NK-92 treated with Interleukin-12 subunit alpha and Interleukin-12 subunit beta, amount 100 ng/mL, for 24 hours (cell line): ENCODE measurements at regions not wholly inside any gene's neighbourhood (a gene's known extent, or its start where the extent isn't known, plus 50 kb on each side); places are given as distances from the start of the nearest gene placed in this dataset.
"Not testable (repeated sequence)": the region's sequence is repeated elsewhere in the genome, so short reads cannot be mapped to it uniquely, and the experiment has no call there.

Experiments
- DNase-seq: peaks from one replicate; lab custom pipeline; 2025; lab: John Stamatoyannopoulos, UW

DNA sequence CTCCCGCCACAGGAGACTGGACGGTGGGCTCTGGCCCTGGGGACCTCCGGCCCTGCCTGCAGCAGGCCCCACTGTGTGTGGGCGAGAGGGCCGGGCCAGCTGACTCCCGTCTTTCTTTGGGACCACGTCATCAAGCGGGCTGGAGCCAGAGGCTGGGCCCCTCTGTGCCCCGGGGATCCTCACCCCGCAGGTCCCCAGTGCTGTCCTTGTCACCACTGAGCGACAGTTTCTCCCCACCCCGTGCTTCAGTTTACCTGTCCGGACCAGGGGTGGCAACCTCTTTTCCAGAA lies 181.9 kb upstream of the ZNF469 start:
- DNase-seq, result no peak

DNA sequence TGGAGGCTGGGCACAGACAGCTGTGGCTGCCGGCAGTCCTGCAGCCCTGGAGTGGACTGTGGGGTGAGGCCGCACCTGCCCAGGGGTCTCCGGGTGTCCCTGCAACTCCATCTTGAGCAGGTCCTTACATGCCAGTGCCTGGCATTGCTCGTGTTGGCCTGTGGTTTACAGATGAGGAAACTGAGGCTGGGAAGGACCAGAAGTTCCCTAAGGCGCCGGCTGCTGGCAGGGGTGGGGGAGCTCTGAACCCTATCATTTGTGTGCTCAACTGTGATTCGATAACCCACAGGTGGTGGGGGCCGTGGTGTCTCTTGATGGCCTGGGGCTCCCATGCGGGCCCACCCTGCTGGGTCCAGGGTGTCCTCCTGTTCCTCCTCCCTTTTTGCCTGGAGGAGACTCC lies 181.1 kb upstream of the ZNF469 start:
- DNase-seq, result not testable (repeated sequence)

DNA sequence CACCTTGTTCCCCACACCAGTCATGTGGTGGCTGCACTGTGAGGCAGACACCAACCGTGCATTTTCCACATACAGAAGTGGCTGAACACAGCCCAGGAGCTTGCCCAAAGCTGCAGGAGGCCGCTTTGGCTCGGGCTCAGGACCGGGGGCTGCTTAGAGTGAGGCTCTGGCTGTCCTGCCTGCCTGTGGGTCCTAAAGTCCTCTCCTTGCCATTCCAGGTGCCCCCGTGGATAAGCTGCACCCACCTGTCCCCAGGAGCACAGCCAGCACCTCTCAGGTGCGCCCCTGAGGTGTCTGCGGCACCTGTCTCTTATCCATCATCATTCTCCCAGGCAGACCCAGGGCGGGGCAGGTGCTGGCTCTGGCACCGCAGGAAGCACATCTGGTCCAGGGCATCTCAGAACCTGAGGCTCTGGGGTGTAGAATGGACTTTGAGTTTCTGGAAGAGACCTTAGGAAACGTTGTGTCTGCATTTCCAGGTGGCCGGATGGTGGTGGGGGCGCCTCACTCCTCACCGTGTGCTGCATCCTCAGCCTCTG lies 180.5 kb upstream of the ZNF469 start:
- DNase-seq, result no peak

DNA sequence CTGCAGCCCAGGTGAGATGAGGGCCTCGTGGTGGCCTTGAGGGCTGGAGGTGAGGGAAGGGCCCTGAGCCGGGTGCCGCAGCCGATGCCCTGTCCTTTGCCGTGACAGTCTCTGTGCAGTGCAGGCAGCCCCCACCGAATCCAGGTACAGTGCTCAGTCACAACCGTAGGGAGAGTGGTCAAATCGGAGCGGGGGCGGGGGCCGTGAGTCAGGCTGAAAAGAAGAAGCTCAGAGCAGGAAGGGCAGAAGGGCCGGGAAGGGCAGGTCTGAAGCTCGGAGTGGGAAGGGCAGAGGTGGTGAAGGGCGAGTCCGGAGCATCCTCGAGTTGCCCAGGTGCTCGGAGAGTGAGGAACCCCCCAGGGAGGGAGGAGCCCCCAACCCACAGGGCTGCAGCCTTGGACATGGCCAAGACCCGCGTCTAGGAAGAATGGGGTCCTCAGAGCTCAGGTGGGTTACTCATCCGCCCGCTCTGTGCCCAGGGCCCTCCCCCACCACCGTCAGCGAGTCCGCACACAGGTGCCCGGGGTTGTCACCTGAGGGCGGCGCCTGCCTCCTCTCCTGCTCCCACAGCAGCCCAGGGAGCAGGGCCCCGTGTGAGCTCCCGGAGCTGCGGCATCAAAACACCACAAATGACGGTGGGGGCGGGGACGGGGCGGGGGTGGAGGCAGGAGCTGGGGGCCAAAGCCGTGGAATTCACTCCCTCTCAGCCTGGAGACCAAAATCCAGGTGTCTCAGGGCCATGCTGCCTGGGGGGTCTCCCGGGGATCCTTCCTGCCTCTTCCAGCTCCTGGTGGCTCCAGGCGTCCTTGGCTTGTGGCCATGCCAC lies 179.7 kb upstream of the ZNF469 start:
- DNase-seq, result not testable (repeated sequence)

DNA sequence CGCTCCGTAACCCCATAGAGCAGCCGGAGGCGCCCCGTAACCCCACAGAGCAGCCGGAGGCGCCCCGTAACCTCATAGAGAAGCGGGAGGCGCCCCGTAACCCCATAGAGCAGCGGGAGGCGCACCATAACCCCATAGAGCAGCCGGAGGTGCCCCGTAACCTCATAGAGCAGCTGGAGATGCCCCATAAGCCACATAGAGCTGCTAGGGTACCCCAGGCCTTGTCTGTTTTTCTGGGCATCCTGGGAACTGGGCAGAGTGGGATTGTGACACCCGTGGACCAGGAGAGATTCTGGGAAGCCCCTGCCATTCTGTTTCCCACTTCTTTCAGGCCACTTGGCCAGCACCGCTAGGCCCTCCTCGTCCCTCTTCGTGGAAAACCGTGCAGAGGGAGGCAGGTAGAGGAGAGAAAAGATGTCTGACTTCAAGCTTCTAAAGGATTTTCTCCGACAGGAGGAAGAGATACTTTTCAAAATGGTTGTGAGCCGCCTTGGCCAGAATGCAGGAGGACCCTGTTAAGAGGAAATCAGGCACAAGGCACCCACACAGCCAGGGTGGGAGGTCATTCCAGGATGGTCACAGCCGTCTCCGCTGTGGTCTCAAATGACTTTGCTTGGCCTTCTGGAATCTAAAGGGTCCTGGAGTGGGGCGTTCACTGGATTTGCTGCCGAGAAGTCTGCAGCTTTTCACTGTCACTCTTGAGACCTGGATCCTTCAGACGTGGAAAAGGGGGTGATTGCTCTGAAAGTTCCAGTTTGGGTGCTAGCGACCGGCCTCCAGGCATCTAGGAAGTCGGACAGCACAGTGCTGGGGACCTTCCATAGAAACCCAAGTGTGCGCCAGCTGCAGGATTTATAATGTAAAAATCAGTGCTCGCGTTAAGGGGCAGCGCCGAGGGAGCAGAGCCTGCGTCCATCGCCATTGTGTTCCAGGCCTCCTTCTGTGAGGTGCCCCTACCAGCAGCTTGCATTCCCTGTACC lies 178.3 kb upstream of the ZNF469 start:
- DNase-seq, result not testable (repeated sequence)

DNA sequence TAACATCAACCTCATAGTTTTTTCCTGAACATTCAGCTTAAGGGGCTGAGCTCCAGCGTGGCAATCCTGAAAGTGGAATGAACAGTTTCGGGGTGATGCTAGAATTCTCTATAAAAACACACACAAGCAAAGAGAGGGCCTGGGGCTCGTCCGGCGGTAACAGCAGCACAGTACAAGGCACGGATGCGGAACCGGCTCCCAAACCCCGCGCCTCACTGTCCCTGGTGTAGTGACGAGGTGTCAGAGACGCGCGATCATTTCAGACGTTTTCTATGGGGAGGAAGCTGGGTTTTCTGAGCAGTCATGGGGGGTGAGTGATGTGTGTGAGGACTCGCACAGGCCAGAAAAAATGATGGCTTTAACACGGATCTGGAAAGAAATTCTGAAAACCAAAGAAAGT lies 177.3 kb upstream of the ZNF469 start:
- not testable (repeated sequence) for DNase-seq

DNA sequence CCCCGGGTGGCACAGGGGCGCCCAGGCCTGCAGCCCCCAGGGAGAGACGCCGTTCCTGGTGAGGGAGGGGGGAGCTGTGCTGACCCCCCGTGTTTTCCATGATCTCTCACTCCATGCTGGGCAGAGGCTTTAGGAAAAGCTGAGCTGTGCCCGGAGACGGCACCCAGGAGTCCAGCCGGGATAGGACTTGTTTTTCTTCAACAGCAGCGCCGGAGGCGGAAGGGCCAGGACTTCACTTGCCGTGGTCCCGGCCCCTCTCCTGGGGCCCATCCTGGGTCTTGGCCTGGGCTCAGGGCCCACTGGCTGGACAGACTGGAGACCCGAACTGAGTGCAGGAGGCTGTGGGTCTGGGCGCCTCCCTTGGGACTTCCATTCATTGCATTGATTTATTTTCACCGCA lies 176.8 kb upstream of the ZNF469 start:
- DNase-seq, result not testable (repeated sequence)

DNA sequence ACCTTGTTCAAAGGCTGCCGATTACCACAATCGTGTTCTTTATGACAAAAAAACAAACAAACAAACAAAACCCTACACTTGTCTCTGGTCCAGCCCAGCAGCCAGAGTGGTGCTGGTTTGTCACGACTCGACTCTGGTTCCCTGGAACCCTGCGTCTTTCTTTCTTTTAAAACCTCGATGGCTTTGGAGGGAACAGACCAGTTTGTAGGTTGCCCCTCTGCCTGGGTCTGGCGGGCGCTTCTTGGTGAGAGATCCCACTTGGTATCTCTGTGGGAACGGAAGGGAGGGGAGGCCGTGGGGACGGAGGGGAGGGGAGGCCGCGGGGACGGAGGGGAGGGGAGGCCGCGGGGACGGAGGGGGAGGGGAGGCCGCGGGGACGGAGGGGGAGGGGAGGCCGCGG lies 176.2 kb upstream of the ZNF469 start:
- DNase-seq, result not testable (repeated sequence)

DNA sequence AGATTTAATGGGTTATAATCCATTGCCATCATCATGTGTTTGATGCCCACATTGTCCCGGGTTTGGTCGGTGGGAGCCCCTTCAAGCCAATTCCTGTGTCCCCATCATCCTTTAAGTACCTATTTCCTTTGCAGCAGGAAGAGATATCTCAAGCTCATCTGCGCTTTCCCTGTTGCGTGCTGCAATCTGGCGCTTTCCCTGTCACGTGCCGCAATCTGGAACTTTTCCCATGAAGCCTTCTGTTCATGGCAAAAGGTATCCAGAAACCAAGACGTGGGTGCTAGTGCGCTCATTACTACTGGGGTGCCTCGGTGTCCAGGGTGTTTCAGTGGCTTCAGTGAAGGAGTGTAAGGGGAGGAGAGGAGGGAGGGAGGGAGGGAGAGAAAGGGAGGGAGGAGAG lies 174.6 kb upstream of the ZNF469 start:
- DNase-seq, result no peak

DNA sequence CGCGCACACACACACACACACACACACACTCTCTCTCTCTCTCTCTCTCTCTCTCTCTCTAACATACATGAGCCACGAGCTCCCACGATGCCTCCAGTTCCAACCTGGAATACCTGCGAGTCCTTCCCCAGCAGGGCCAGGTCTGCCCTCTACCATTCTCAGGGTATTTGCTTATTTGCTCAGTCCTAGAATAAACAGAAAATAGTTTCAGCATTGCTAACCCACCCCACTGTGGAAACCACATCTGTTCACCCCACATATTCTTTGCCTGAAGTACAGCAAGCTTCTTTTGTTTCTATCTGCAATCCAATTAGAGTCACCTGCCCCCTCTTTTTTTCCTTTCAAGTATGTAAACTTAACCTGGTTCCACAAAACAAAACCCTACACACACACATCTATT lies 174.0 kb upstream of the ZNF469 start:
- not testable (repeated sequence) for DNase-seq

DNA sequence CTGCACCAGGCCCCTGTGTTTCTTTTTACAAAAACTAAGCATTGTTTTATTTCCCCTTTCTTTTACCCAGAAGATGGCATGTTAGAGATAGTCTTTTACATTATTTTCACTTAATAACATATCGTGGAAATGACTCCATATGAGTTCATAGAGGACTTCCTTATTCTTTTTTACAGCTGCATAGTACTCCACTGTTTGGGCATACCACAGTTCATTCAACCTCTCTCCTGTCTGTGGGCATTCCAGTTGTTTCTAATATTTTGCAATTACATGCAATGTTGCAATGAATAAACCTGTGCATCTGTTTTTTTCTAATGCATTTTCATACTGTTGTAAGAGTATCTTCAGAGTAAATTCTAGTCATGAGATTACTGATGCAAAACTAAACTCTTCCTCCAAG lies 173.2 kb upstream of the ZNF469 start:
- not testable (repeated sequence) for DNase-seq

DNA sequence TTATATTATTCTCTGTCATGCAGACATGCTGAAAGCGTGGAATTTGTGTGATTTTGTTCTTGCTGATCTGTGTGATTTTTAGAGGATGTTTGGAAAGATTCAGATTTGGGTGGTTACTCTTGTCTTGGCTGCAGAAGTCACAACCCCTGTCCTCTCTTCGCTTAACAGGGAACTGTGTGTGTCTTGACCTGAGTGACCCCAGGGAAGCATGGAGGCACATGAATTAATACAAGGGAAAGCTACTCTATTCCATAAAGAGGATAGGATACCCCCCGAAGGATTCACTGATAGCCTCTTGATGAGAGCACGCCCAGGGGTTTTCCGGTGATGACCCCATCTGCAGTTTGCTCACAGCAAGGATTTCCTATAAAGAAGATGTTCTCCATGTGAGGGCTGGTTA lies 168.8 kb upstream of the ZNF469 start:
- not testable (repeated sequence) for DNase-seq

DNA sequence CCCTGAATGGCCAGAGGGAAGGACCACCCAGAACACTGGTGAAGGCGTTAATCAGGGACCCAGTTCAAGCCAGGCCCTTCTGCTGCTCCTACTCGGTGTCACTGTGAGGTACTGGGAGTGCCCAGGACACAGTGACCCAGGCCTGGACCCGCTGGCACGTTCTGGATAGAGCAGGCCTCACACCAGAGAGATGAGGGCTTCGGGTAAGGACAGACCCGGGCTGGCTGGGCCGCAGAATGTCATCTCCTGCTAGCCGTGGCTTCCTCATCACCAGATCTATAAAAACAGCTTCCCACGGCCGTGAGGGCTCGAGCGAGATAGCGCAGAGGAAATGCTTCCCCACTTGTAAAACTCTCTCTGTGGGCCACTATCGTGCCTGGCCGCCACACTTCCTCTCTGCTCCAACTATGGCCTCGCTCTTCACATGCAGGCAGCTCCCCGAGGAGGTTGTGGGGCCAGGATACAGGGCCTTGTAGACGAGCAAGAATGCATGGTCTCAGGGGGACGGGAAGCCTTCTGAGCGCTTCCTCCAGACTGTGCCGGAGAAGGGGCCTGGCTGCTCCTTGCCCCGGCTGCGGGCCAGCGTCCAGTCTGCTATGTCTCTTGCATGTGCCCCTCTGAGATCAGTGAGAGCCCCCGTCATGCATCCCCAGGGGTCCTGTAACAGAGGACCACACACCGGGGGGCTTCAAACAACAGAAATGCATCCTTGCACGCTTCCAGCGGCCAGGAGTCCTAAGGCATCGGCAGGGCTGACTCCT lies 161.6 kb upstream of the ZNF469 start:
- DNase-seq, result not testable (repeated sequence)

DNA sequence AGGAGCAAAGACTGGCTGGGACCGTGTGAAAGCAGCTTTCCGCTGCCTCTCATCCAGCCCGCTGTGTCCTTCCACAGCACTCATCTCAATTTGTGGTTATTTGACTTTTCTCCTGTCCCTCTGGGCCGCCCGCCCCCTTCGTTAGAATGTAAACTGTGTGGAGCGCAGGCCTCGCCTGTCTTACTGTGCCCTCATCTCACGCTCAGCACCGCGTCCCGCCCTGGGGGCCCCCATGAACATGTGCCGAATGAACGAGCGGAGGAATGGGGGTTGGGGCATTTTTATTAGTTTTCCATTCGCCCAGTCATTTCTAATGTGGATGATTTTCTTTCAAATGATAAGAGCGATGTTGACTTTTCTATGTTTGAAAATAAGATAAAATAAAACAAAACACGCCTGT lies 159.1 kb upstream of the ZNF469 start:
- DNase-seq, result not testable (repeated sequence)

DNA sequence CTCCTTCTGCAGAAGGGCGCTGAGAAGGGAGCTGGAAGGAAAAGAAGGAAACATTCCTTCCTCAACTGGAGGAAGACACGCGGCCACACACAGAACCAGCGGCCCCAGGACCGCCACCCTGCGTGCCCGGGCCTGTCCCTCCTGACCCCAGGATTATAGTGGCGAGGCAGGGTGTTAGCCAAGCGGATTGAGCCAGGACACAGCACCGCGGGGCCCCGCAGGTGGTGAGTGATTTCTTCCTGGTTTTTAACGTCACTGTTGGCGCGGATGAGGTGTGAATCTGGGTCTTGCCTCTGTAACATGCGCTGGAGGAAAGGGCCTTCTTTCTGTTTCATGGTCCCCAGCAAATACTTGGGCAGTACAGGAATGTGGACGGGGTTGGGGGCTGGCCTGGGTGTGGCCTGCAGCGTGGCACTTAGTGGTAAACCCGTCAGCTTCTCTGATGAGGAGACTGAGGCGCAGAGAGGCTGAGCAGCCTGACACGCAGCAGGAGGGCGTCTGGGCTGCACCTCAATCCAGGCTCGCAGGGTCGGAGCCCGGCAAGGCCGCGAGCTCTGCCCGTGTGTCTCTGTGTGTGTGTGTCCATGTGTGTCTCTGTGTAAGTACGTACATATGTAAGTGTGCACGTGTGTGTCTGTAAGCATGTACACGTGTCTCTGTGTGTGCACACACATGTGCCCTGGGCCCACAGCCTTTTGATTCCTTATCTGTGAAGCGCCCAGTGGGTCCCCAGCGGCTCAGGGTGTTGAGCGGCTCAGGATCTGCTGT lies 158.4 kb upstream of the ZNF469 start:
- DNase-seq, result not testable (repeated sequence)

DNA sequence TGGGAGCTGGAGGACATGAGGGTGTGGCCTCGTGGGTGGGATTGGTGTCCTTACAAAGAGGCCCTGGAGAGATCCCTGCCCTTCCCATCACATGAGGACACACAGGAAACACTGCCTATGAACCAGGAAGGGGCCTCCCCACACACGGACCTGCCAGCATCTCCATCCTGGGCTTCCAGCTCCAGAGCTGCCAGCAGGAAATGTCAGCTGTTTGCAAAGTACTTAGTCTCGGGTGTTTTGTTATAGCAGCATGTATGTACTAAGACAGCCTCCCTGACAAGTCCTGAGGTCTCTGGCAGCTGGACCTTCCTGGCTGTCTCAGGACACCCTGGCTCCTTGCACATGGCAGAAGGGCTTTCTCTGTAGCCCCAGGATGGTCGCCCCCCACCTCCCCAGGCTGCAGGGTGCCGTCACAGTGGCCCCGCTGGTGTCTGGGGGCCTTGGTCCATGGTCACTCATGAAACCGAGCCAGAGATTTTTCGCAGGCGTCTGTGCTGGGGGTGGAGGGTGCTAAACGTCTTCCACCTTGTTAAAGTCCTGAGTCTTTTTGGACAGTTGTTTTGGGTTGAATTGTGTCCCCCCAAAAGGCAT lies 157.0 kb upstream of the ZNF469 start:
- DNase-seq, result not testable (repeated sequence)

DNA sequence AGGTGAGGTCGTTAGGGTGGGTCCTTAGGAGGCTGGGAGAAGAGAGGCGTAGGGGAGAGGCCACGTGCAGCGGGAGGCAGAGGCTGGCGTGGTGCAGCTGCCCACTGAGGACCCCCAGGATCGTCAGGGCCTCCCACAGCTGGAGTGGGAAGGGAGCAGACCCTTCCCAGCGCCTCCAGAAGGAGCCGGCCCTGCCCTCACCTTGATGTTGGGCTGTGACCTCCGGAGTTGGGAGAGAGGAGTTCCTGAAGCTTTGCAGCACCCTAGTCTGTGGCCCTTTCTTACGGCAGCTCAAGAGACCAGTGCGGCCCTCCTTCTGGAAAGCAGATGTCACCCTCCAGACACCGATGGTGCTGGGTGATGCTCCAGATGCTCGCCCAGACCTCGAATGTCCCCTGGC lies 156.5 kb upstream of the ZNF469 start:
- not testable (repeated sequence) for DNase-seq

DNA sequence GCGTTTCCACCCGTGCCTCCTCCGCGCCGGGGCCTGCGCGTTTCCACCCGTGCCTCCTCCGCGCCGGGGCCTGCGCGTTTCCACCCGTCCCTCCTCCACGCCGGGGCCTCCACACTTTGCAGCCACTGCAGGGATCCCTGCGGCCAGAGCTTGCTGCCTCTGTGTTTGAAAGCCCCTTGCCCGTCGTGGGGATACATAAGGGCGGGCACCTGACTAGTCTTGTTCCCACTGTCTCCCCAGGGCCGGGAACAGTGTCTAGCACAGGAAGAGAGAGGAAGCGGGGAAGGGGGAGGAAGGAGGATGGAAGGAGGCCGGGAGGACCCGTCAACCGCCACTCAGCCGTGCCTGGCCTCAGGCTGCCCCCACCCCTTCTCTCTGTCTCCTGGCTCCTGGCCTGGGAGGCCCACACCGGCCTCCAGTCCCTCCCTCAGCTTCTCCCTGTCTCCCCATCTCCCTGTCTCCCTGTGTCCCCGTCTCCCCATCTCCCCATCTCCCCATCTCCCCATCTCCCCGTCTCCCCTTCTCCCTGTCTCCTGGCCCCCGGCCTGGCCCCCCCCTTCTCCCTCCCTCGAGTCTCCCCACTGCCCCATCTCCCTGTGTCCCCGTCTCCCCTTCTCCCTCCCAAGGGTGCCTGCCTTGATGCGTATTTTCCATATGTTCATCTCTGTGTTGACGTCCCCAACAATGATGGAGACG lies 155.6 kb upstream of the ZNF469 start:
- DNase-seq, result not testable (repeated sequence)

DNA sequence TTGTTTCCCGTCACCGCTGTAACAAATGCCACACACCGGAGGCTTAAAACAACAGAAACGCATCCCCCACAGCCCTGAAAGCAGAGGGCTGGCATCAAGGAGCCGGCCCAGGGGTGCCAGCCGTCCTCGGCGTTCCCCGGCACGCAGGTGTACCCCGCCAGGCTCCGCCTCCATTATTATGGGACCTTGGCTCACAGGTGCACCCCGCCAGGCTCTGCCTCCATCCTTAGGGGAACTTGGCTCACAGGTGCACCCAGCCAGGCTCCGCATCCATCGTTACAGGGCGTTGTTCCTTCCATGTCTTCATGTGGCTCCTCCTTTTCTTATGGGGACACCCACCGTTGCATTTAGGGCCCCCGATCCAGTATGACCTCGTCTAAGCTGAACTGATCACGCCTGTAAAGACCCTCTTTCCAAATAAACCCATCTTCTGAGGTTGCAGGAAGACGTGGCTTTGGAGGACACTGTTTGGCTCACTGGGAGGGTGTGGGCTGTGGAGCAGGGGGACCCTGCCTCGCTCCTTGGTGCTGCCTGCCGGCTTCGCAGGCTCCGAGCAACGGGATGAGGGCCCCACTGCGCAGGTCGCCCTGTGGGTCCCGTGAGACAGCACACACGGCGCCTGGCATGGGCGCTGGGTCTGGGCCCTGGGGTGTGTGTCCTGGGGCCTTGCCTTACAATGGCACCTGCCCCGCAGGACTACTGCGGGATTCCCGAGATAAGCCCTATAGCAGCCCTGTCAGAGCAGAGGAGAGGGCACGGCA lies 154.9 kb upstream of the ZNF469 start:
- DNase-seq, result not testable (repeated sequence)
